ENCODE measurements at regions not wholly inside any gene's neighbourhood (a gene's known extent, or its start where the extent isn't known, plus 50 kb on each side); places are given as distances from the start of the nearest gene placed in this dataset.

GRCh38 chr11:37088573-37088910, 490.5 kb upstream of the RAG2 start:
- no peaks in the 10 kb centered on the region for H3K36me3 Mint-ChIP-seq (ENCODE audit: low read depth, unreplicated experiment)
- no peaks in the 10 kb centered on the region for H3K9me3 Mint-ChIP-seq (ENCODE audit: unreplicated experiment)
- H3K4me3 Mint-ChIP-seq (ENCODE audit: unreplicated experiment) = no peak overlapping the region
- no peak for TF ChIP-seq CTCF (IDR thresholded peaks at IDR 0.05; ENCODE audit: unreplicated experiment)
- no peaks in the 10 kb centered on the region for H3K4me1 Mint-ChIP-seq (ENCODE audit: unreplicated experiment)
- H3K27me3 Mint-ChIP-seq (ENCODE audit: unreplicated experiment) = no peaks in the 10 kb centered on the region
- H3K27ac Mint-ChIP-seq (ENCODE audit: unreplicated experiment) = no peak overlapping the region
- no peak for DNase-seq (ENCODE audit: low spot score)

GRCh38 chr11:37087650-37088572, 489.9 kb upstream of the RAG2 start:
- no peaks in the 10 kb centered on the region for H3K9me3 Mint-ChIP-seq (ENCODE audit: unreplicated experiment)
- H3K36me3 Mint-ChIP-seq (ENCODE audit: low read depth, unreplicated experiment) = no peaks in the 10 kb centered on the region
- H3K27ac Mint-ChIP-seq (ENCODE audit: unreplicated experiment) = no peak overlapping the region
- H3K4me3 Mint-ChIP-seq (ENCODE audit: unreplicated experiment) = no peak overlapping the region
- no peaks in the 10 kb centered on the region for H3K4me1 Mint-ChIP-seq (ENCODE audit: unreplicated experiment)
- H3K27me3 Mint-ChIP-seq (ENCODE audit: unreplicated experiment) = no peaks in the 10 kb centered on the region
- no peak for DNase-seq (ENCODE audit: low spot score)
- TF ChIP-seq CTCF (IDR thresholded peaks at IDR 0.05; ENCODE audit: unreplicated experiment) = no peak

GRCh38 chr11:37078521-37078920, 480.5 kb upstream of the RAG2 start:
- H3K36me3 Mint-ChIP-seq (ENCODE audit: low read depth, unreplicated experiment) = no peaks in the 10 kb centered on the region
- no peak overlapping the region for H3K27ac Mint-ChIP-seq (ENCODE audit: unreplicated experiment)
- peaks cover 4% of the 10 kb centered on the region for H3K9me3 Mint-ChIP-seq (ENCODE audit: unreplicated experiment)
- no peak for DNase-seq (ENCODE audit: low spot score)
- TF ChIP-seq CTCF (IDR thresholded peaks at IDR 0.05; ENCODE audit: unreplicated experiment) = no peak
- H3K4me3 Mint-ChIP-seq (ENCODE audit: unreplicated experiment) = no peak overlapping the region
- H3K27me3 Mint-ChIP-seq (ENCODE audit: unreplicated experiment) = no peaks in the 10 kb centered on the region
- no peaks in the 10 kb centered on the region for H3K4me1 Mint-ChIP-seq (ENCODE audit: unreplicated experiment)

- TF ChIP-seq CTCF (IDR thresholded peaks at IDR 0.05; ENCODE audit: unreplicated experiment) = no peak
- Mint-ChIP-seq H3K27ac (ENCODE audit: unreplicated experiment) (no peak overlapping the region), H3K27me3 (ENCODE audit: unreplicated experiment) (no peaks in the 10 kb centered on the region), H3K4me1 (ENCODE audit: unreplicated experiment) (no peaks in the 10 kb centered on the region), H3K36me3 (ENCODE audit: low read depth, unreplicated experiment) (no peaks in the 10 kb centered on the region), H3K4me3 (ENCODE audit: unreplicated experiment) (no peak overlapping the region), H3K9me3 (ENCODE audit: unreplicated experiment) (peaks cover under 1% of the 10 kb centered on the region)
- no peak for DNase-seq (ENCODE audit: low spot score)
Measured at GRCh38 chr11:37076866-37077265, 478.8 kb upstream of the RAG2 start.

- H3K4me3 Mint-ChIP-seq (ENCODE audit: unreplicated experiment) = no peak overlapping the region
- no peaks in the 10 kb centered on the region for H3K27me3 Mint-ChIP-seq (ENCODE audit: unreplicated experiment)
- H3K4me1 Mint-ChIP-seq (ENCODE audit: unreplicated experiment) = no peaks in the 10 kb centered on the region
- no peak for TF ChIP-seq CTCF (IDR thresholded peaks at IDR 0.05; ENCODE audit: unreplicated experiment)
- H3K9me3 Mint-ChIP-seq (ENCODE audit: unreplicated experiment) = peaks cover 5% of the 10 kb centered on the region
- H3K36me3 Mint-ChIP-seq (ENCODE audit: low read depth, unreplicated experiment) = no peaks in the 10 kb centered on the region
- no peak overlapping the region for H3K27ac Mint-ChIP-seq (ENCODE audit: unreplicated experiment)
- DNase-seq (ENCODE audit: low spot score) = no peak
Measured at GRCh38 chr11:37072538-37073055, 474.6 kb upstream of the RAG2 start.
